D721Med (cell line): ENCODE measurements at regions not wholly inside any gene's neighbourhood (a gene's known extent, or its start where the extent isn't known, plus 50 kb on each side); places are given as distances from the start of the nearest gene placed in this dataset.
"Not testable (repeated sequence)": the region's sequence is repeated elsewhere in the genome, so short reads cannot be mapped to it uniquely, and the experiment has no call there.

Experiments
- DNase-seq: peaks from one replicate; pipeline ENCODE4 v3.0.0; 2011; ENCODE audit warnings: low spot score; ENCODE audit not compliant: insufficient read length
- FAIRE-seq: peaks from 2 replicates; lab custom pipeline; 2011; peaks lifted over from hg19 to GRCh38; lab: Jason Lieb, UNC
- TF ChIP-seq, protein P1 (sequence below): IDR thresholded peaks from 2 replicates; pipeline ENCODE4 v1.5.1; 2012; ENCODE audit warnings: mild to moderate bottlenecking, control low read depth; ENCODE audit not compliant: insufficient read depth; ENCODE audit errors: missing control alignments

DNA sequence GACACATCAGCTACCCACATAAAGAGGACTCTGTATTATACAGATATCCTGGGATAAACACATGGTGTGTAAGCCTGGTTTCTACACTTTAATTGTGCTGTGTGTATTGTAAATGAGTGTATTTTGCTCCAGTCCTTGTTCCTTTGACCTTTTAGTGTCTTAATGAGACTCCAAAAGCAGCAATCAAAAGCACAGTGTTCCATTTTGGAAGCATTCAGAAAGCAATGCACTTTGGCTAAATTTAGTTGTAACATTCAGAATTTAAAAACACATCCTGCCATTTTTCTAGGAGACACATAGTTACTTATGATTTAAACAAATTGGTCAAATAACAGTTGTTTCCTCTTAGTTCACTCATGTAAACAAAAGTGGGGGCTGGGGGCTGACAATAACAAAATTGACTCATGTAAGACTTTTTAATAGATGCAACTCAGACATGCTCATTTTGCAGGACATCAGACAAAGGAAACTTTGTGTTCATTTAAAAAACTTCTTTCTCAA is 122.2 kb downstream of the GPR37 start:
- TF ChIP-seq, protein P1, sequence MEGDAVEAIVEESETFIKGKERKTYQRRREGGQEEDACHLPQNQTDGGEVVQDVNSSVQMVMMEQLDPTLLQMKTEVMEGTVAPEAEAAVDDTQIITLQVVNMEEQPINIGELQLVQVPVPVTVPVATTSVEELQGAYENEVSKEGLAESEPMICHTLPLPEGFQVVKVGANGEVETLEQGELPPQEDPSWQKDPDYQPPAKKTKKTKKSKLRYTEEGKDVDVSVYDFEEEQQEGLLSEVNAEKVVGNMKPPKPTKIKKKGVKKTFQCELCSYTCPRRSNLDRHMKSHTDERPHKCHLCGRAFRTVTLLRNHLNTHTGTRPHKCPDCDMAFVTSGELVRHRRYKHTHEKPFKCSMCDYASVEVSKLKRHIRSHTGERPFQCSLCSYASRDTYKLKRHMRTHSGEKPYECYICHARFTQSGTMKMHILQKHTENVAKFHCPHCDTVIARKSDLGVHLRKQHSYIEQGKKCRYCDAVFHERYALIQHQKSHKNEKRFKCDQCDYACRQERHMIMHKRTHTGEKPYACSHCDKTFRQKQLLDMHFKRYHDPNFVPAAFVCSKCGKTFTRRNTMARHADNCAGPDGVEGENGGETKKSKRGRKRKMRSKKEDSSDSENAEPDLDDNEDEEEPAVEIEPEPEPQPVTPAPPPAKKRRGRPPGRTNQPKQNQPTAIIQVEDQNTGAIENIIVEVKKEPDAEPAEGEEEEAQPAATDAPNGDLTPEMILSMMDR, result no peak
- FAIRE-seq (no peak), DNase-seq (no peak)

DNA sequence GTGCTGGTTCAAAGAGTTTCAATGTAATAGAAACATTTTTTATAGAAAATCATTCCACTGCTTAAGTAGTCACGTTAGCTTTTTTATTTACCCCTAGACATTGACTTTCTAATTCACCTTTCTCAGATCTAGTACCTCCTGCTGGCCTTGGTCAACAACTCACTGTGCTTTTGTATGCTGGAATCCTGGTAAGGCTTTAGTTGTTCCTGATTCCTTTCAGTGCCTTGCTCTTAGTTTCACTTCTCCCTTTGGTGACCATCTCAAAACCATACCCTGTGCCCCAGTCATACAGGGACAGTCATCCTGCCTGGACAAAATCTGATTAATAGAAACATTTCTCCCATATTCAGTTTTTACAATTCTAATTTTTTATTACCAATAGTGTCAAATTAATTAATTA is 130.2 kb downstream of the GPR37 start:
- TF ChIP-seq, protein P1, result no peak
- FAIRE-seq (no peak), DNase-seq (no peak)

DNA sequence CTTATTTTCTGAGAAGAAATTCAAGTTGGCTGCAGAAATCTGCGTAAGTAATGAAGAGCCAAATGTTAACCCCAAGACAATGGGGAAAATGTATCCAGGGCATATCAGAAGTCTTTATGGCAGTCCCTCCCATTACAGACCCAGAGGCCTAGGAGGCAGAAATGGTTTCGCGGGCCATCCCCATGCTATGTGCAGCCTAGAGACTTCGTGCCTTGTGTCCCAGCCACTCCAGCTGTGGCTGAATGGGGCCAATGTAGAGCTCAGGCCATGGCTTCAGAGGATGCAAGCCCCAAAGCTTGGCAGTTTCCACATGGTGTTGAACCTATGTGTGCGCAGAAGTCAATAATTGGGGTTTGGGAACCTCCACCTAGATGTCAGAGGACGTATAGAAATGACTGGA is 131.9 kb downstream of the GPR37 start:
- TF ChIP-seq, protein P1, result no peak
- FAIRE-seq (no peak), DNase-seq (no peak)

DNA sequence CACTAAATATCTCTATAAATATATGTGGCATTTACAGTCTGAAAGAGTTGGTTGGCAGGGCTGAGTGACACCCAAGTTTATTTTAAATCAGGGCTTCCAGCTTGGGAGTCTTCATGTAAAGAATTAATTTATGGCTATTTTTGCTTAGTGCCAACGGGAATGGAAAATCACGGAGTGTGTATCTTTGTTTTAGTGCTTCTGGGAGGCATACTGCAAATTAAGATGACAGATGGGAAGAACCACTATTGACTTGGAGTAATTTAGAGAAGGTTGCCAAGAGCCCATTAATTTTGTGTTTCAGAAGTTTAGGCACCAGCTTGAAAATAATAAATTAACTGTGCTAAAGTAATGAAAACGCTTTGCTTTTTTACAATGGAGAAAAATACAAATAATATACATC is 135.2 kb downstream of the GPR37 start:
- DNase-seq (no peak), FAIRE-seq (no peak)
- TF ChIP-seq, protein P1, result no peak

DNA sequence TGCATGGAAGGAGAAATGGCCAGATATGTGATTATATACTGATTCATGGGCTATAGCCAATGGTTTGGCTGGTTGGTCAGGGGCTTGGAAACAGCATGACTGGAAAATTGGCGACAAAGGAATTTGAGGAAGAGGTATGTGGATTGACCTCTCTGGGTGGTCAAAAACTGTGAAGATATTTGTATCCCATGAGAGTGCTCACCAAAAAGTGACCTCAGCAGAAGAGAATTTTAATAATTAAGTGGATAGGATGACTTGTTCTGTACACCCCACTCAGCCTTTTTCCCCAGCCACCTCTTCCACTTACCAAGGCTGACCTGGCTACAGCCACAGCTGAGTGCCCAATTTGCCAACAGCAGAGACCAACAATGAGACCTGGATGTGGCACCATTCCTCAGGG is 146.7 kb downstream of the GPR37 start:
- no peak for DNase-seq
- no peak for FAIRE-seq
- TF ChIP-seq, protein P1, result no peak

DNA sequence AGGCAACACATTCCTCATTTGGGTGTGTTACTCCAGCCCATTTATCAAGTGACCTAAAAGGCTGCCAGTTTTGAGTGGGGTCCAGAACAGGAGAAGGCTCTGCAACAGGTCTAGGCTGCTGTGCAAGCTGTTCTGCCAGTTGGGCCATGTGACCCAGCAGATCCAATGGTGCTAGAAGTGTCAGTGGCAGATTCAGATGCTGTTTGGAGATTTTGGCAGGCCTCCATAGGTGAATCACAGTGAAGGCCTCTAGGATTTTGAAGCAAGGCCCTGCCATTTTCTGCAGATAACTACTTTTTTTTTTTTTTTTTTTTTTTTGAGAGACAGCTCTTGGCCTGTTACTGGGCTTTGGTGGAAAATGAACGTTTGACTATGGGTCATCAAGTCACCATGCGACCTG is 147.5 kb downstream of the GPR37 start:
- not testable (repeated sequence) for FAIRE-seq, DNase-seq

DNA sequence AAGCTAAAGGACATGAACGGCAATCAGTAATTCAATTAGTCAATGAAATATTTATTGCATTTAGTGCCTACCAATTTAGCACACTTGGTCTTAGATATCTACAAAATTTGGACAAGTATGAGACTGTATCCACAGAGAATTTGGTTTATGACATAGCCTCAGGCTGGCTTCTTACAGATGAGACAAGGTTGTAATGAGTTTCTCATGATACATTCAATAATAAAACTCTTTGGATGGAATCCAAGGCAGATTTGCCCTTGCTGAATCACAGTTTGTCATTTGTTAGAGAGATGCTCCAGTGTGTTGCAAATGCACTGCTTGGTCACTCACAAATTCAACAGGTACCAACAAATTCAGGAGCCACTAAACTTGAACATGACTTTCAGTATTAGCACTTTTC is 162.5 kb downstream of the GPR37 start:
- TF ChIP-seq, protein P1, result no peak
- DNase-seq (no peak), FAIRE-seq (no peak)

DNA sequence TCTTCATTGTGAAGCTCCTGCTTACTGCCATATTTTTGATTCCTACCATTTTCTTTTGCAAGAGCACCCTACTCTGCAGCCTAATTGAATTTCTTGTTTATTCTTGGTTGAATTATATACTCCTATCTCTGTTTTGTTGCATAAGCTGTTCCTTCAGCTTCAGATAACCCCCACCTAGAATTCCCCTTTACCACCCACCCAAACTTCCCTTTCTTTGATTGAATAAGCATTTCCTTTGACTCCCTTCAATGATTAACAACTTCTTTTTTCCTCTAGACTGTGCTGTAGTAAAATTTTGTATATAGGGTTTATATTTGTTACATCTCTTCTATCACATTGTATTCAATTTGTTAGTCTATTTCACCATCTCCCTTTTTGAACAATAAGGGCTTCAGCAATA is 168.1 kb downstream of the GPR37 start:
- TF ChIP-seq, protein P1, result no peak
- DNase-seq, result no peak
- no peak for FAIRE-seq
